GM20431 (cell line): ENCODE measurements at regions not wholly inside any gene's neighbourhood (a gene's known extent, or its start where the extent isn't known, plus 50 kb on each side); places are given as distances from the start of the nearest gene placed in this dataset.
"Not testable (repeated sequence)": the region's sequence is repeated elsewhere in the genome, so short reads cannot be mapped to it uniquely, and the experiment has no call there.

Source experiments
- in situ Hi-C: fragments of 300-500 bp; cut with MseI, MboI; formaldehyde crosslinking; loops from one replicate; pipeline ENCODE4 v1.15.0; 2020; ENCODE audit warnings: low sequenced_read_pairs; ENCODE audit not compliant: unreplicated experiment

DNA sequence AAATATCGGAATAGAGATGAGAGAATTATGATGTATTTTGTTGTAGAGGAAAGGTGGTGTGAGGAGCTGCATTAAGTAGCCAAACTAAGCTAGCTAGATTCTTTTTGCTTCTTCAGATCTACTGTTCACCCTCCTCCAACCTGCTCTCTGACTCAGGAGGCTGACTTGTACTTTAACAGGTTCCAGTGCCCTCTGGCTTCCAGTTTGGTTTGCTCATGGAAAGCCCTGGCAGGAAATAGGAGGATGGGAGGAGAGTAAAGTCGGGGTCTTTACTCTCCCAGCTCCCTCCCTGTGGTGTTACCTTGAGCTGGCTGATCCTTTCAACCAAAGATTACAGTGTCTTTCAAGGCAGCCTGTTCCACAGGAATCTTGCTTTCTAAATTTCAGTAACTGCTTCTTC lies 277.0 kb upstream of the EDA2R start:
- in situ Hi-C loops, result no loop called here

DNA sequence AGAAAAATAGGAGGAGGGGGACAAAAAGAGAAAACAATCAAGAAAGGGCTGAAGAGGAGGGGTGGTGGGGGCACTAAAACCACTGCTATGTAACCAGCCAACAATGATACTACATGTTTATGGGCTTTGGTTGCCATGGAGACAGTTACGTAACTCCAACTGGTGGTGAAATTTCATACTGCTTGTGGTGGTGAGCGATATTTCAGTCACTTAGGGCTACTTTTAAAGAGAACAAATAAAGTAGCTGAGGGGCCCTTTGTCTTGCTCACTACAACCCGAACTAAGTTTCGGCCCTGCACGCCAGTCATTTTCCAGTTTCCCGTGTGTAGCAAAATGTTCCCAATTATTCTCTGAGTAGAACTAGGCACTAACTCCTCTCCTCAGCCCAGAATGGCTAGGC lies 275.2 kb upstream of the EDA2R start:
- in situ Hi-C loops, result no loop called here

DNA sequence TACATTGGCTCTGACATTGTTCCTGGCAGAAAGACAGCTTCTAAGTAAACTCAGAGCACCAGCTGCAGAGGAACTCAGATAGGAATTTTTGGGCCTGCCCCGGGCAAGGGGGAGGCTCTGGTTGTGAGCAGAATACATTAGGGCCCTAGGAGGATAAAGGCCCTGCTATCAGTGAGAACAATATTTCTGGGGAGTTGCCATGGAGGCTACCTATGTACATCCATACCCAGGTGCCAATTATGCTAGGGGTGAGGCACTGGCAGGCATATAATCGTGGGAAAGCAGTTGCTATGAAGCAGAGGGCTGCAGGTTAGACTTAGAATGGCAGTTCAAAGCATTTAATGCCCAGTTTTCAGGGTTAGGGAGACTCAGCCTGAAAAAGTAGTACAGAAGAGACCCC lies 273.5 kb upstream of the EDA2R start:
- in situ Hi-C loops, result no loop called here

DNA sequence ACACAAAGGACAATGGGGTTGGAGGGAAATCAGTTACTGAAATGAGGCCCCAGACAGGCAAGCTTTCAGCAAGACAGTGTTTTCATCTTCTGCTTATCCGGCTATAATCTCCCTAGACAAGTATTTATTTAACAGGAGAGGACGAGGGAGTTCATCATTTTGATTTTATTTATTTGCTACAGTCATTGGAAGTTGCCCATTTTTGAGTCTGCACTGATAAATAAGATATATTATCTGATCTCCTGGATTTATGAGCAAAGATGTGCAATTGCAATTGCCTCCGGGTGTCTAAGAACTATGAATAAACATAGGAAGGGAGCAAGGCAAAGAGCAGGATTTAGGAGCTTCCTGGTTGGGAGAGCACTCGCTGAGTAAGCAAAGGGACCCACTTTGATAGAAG lies 263.2 kb upstream of the EDA2R start:
- in situ Hi-C loops, result no loop called here

DNA sequence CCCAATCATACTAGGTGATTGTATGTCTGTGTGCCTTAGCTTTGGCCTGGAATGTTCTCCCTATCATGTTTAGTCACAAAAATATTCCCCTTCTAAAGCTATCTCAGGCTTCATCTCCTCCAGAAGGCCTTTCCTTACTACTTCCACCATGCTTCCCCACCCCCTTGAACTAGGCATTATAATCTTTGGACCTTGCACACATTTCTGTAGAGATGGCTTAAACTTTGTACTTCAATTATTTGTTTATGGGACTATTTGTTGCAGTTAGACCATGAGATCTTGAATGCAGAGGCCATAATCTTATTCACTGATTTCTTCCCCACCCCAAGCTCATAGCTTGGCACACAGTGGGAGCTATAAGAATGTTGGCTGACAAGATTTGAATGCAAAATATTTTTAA lies 262.0 kb upstream of the EDA2R start:
- in situ Hi-C loops, result no loop called here

DNA sequence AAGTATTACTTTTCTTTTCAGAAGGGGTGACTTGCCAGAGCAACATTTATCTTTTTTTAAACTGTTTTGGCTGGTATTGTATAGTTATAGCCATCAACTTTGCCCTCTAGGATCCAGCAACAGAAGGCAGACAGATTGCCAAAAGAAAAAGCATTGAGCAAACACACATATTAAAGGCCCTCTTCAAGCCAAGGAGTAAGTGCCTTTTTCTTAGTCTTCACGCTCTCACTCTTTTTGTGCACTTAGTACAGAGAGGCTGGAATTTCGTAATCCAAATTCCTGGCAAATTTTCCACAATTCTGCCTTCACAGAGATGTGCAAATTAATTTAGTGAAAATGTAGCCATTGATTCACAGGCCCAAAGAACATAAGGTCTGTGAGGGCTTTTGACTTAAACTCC lies 253.1 kb upstream of the EDA2R start:
- in situ Hi-C loops, result no loop called here

DNA sequence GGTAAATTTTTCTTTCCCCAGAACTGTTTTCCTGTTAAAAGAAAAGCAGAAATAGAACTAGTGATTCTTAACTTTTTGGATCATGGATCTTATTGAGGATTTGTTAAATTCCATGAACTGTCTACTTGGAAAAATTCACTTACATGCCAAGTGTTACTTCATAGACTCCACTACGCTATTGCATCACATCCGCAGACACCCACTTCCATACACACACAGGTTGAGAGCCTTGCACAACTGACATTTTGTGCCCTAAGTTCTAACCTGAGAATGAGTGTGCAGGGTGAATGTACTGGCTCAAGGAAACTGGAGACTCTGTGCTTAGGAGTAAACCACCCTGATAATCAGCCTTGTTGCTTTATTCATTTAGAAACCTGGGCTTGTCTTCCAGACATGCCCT lies 250.5 kb upstream of the EDA2R start:
- in situ Hi-C loops, result no loop called here

DNA sequence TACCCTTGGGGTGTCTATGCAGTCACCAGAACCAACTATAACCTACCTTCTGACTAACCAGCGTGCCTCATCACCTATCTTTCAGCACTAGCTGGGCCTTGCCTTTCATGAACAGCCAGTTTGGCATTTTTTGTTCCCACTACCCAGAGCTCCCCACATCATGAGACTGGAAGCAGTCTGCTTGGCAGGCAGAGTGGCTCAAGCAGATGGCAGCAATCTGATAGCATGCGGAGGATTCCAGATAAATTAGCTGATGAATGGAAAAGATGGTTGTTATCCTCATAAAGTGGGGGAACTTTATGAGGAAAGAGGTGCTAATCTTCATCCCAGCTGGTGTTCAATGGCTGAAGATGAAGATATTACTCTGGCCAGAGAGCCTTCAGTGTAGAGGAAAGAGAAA lies 243.2 kb upstream of the EDA2R start:
- in situ Hi-C loops, result no loop called here

DNA sequence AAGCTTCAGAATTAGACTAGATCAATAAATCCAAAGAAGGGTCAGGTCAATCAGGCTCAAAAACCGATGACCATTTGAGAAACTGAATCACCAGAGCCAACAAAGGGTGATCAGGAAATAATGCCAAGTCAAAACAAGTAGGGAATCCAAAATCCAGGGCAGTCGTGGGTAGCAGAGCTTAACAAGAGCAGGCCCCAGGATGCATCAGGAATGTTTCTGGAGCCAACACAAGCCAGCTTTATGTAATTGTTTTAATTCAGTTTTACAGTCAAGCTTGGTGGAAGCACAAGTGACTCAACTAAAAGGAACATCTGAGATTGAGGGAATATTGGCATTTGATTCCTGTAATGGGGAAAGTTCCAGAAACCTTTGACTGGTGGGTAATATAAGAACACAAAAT lies 237.9 kb upstream of the EDA2R start:
- in situ Hi-C loops, result no loop called here

DNA sequence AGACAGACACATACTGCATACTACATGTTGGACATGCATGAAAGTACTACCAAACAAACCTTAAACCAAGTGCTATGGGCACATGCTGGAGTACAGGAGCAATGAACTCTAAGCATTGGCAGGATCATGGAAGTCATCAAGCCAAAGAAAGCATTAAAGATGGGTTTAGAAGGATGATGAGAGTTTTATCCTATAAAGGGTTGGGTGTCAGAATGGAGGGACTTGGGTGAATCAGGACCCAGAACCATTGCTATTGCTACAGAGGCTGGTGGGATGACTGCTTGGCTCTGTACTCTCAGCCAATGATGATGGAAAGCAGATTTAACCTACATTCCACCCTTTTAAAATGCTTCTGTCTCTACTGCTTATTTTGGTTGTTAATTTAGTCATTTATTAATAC lies 233.9 kb upstream of the EDA2R start:
- in situ Hi-C loops, result no loop called here

DNA sequence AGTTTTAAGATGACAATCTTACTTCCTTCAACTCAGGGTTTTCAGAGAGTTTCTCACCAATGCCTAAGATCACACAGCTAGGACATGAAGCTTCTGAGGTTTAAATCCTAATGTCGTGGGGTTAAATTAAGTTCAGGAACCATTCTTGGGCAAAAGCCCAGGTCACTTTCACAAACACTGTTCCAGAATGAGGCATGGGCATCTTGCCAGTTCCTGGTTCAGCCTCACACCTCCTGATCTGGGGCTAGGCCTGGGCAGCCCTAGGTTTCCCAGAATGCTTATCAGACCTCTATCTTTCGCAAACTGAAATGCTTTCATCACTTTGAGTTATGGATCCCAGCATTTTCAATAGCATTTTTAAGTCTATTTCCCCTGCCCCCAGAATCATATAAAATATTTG lies 224.8 kb upstream of the EDA2R start:
- in situ Hi-C loops, result no loop called here

DNA sequence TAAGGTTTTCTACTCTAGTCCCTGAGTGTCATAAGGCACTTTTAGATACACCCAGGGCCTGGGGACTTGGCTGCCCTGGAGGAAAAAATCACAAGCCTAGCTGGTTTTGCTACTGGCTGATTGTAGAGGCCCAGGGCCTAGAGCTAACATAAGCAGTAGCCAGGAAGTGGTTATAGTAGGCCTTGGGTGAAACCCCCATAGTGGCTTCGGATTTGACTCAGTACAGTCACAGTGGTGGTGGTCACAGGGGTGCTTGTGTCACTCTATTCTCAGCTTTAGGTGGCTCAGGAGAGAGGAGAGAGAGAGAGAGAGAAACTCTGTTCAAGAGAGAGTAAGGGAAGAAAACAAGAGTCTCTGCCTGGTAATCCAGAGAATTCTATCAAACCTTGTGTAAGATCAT lies 194.5 kb upstream of the EDA2R start:
- in situ Hi-C loops, result no loop called here

DNA sequence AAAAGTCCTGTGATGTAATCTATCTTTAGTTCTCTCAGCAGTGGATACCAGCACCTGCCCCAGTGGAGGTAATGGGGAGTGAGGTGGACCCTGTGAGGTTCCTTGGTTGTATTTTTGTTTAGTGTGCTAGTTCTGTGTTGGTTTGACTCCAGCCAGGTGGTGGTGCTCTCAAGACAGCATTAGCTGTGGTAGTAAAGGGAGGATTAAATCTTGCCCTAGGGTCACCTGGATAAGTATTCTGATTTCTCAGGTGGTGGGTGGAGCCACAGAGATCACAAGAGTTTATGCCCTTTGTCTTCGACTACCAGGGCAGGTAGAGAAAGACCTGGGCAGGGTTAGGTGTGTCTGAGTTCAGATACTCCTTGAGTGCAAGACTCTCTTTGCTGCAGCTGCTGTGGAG lies 176.3 kb upstream of the EDA2R start:
- in situ Hi-C loops, result no loop called here

DNA sequence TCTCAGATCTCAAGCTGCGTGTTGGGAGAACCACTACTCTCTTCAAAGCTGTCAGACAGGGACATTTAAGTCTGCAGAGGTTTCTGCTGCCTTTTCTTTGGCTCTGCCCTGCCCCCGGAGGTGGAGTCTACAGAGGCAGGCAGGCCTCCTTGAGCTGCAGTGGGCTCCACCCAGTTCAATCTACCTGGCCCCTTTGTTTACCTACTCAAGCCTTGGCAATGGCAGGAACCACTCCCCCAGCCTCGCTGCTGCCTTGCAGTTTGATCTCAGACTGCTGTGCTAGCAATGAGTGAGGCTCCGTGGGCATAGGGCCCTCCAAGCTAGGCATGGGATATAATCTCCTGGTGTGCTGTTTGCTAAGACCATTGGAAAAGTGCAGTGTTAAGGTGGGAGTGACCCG lies 155.6 kb upstream of the EDA2R start:
- in situ Hi-C loops, result not testable (repeated sequence)

DNA sequence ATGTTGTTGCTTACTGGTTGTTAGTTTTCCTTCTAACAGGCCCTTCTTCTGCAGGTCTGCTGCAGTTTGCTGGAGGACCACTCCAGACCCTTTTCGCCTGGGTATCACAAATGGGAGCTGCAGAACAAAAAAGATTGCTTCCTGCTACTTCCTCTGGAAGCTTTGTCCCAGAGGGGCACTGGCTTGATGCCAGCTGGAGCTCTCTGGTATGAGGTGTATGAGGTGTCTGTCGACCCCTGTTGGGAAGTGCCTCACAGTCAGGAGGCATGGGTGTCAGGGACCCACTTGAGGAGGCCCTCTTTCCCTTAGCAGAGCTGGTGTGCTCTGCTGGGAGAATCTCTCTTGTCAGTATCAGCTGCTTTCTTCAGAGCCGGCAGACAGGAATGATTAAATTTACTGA lies 127.4 kb upstream of the EDA2R start:
- in situ Hi-C loops, result no loop called here

DNA sequence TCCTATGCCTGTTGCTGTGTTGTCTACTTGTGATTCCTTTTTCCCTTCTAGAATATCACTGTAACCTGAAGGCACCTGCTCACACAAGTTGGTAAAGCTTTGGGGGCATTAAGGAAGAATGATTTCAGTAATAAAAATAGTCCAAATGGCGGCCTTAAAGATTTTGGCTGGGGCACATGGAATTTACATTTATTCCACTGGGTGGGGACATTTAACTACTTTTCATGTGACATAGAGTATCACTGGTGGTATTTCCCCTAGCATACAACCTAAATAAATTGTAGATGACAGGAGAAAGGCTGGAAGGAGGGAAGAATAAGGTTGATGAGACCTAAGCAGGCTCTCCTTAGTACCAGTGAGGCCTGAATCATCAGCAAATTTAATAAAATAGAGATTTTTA lies 121.8 kb upstream of the EDA2R start:
- in situ Hi-C loops, result no loop called here

DNA sequence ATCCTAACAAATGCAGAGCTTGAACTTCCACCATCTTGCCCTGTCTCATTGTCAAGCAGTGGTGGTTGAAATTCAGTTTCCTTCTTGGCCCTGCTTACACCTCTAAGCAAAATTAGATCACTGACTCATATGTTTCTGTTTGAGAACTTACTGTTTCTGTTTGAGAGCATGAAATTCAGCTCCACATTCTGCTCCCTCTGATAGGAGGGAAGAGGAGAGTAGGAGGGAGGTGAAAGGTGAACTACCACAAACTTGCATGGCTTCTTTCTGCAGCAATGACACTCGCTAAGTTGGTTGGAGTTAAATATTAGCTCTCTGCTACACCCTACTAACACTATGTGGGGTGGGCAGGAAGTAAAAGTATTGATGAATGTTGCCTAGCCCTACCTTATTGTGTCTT lies 117.8 kb upstream of the EDA2R start:
- in situ Hi-C loops, result no loop called here

DNA sequence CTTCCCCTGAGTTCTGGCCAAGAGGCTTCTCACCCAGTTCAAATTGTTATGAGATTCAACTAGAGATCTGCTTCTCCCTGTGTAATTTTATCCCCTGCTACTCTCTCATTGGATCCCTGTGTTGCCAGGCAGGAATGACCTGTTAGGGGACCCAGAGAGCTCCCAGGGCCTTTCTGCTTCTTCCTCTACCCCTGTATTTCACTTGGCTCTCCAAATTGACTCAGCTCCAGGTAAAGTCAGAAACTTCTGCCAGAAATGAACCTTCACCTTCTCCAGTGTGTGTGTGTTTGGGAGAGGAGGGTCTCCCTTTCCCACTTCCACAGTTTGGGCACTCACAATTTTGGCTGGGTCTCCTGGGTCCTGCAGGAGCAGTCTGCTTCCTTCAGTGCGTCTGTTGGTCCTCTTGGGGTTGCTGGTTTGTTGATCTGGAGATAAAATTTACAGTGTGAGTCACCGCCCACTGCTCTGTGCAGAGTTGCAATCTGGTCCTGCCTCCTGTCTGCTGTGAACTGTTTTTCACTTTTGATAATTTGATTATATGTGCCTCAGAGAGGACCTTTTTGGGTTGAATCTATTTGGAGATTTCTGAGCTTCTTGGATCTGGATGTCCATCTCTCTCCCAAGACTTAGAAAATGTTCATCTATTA lies 112.4 kb upstream of the EDA2R start:
- in situ Hi-C loops, result no loop called here

DNA sequence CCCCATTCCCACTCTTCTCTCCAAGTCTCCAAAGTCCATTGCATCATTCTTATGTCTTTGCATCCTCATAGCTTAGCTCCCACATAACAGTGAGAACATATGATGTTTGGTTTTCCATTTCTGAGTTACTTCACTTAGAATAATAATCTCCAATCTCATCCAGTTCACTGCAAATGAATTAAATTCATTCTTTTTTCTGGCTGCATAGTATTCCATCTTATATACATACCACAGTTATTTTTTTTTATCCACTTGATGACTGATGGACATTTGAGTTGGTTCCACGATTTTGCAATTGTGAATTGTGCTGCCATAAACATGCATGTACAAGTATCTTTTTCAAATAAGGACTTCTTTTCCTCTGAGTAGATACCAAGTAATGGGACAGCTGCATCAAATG lies 105.6 kb upstream of the EDA2R start:
- in situ Hi-C loops, result loop anchor here (25.0 kb wide), 1 partner anchor 1182 kb away; no protein-coding TSS in a partner anchor

DNA sequence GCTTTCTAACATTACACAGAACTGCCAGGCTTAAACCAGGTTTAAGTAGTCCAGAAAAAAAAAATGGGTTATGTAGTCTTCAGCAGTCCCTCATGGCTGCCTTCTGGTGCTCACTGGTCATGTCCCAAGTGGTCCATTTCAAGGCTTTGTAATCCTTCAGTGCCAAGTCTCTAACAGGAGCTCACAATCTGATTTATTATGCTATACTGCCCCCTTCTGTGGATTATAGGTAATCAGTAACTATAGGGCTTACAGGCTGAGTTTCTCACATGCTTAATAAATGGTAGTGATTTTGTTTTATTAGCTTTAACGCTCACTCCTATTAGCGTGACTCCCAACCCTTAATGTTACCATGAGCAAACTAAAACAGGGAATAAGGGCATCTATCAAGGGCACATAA lies 92.5 kb upstream of the EDA2R start:
- in situ Hi-C loops, result loop anchor here (25.0 kb wide), 1 partner anchor 1169 kb away; no protein-coding TSS in a partner anchor

DNA sequence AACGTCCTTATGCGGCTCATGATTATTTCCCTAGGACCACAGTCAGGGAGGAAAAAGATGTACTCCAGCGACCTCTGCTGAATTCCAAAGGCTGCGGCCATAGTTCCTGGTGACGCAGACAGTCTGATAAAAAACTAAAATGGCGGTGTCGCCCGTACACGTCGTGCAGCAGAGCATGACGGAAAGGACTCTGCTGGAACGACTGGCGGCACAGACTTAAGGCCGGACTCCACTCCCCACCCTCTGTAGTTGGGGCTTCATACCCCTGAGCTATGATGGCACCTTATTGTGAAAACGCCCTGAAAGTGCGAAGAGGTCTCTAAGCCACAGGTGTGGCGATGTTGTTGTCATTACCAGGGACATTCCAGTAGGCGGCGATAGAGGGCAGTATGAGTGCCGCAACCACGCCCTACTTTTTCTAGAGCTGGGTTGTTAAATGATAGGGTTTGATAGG lies 90.0 kb upstream of the EDA2R start:
- in situ Hi-C loops, result loop anchor here (25.0 kb wide), 1 partner anchor 1167 kb away; no protein-coding TSS in a partner anchor

DNA sequence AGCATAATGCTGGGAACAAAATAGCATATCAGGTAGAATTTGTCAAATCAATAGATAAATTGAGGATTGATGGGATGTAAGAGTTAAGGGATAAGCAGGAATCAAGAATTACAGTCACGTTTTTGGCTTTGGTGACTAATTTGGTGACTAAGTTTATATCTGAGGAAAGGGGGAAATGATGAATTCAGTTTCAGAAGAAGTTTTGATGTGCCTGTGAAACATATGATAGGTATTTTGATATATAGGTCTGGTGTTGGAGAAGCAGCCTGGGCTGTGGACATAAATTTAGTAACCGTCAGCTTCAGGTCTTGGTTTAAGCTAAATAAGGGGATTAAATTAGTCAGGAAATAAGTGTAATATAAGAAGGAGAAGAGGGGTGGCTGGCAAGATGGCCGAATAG lies 79.0 kb upstream of the EDA2R start:
- in situ Hi-C loops, result no loop called here
